Bronchial epithelial cell (primary cell): ENCODE measurements at regions not wholly inside any gene's neighbourhood (a gene's known extent, or its start where the extent isn't known, plus 50 kb on each side); places are given as distances from the start of the nearest gene placed in this dataset.
A peak's percentile ranks its signal among the peaks of the same experiment; 100 is the strongest.

Experiments used
- DNase-seq: peaks from one replicate; pipeline ENCODE4 v3.0.0-alpha.2; 2010; ENCODE audit warnings: low read depth
- FAIRE-seq: peaks from 2 replicates; lab custom pipeline; 2011; peaks lifted over from hg19 to GRCh38; lab: Jason Lieb, UNC
- H3K27me3 ChIP-seq: 2 replicates; pipeline ENCODE4 v1.5.1; 2011; ENCODE audit warnings: low read length; ENCODE audit not compliant: control insufficient read depth, insufficient read depth
- H3K36me3 ChIP-seq: 2 replicates; pipeline ENCODE4 v1.5.1; 2011; ENCODE audit warnings: low read length; ENCODE audit not compliant: control insufficient read depth, insufficient read depth
- H3K4me3 ChIP-seq: 2 replicates; pipeline ENCODE4 v1.5.1; 2011; ENCODE audit warnings: mild to moderate bottlenecking, low read depth, low read length, control low read depth
- CTCF ChIP-seq: IDR thresholded peaks from 2 replicates; pipeline ENCODE4 v1.5.1; 2011; ENCODE audit warnings: mild to moderate bottlenecking, moderate library complexity, low read length, control low read depth, inconsistent platforms; ENCODE audit not compliant: insufficient read depth, severe bottlenecking

- FAIRE-seq (no peak), DNase-seq (peak; percentile 93)
- Histone ChIP-seq H3K36me3 (no peaks in the 10 kb centered on the region), H3K4me3 (no peak overlapping the region), H3K27me3 (no peaks in the 10 kb centered on the region)
- peak; percentile 14 for TF ChIP-seq CTCF
Measured at GRCh38 chr11:25970726-25971508, 361.0 kb upstream of the ANO3 start.

- no peaks in the 10 kb centered on the region for H3K36me3 ChIP-seq
- FAIRE-seq (no peak), DNase-seq (no peak)
- no peak overlapping the region for H3K4me3 ChIP-seq
- H3K27me3 ChIP-seq: no peaks in the 10 kb centered on the region
- no peak for TF ChIP-seq CTCF
Measured at GRCh38 chr11:25980091-25980490, 351.8 kb upstream of the ANO3 start.

- TF ChIP-seq CTCF: peak; percentile 47
- no peak overlapping the region for H3K4me3 ChIP-seq
- FAIRE-seq (no peak), DNase-seq (peak; percentile 72)
- no peaks in the 10 kb centered on the region for H3K36me3 ChIP-seq
- no peaks in the 10 kb centered on the region for H3K27me3 ChIP-seq
Measured at GRCh38 chr11:25981998-25982397, 349.9 kb upstream of the ANO3 start.

GRCh38 chr11:25983280-25983679 is 348.6 kb upstream of the ANO3 start:
- Histone ChIP-seq H3K4me3 (no peak overlapping the region), H3K27me3 (no peaks in the 10 kb centered on the region), H3K36me3 (no peaks in the 10 kb centered on the region)
- DNase-seq (no peak), FAIRE-seq (no peak)
- no peak for TF ChIP-seq CTCF

GRCh38 chr11:25988178-25988577 is 343.8 kb upstream of the ANO3 start:
- FAIRE-seq (no peak), DNase-seq (no peak)
- TF ChIP-seq CTCF: no peak
- Histone ChIP-seq H3K36me3 (no peaks in the 10 kb centered on the region), H3K4me3 (no peak overlapping the region), H3K27me3 (no peaks in the 10 kb centered on the region)

- no peak overlapping the region for H3K4me3 ChIP-seq
- H3K36me3 ChIP-seq: no peaks in the 10 kb centered on the region
- DNase-seq (no peak), FAIRE-seq (no peak)
- no peak for TF ChIP-seq CTCF
- H3K27me3 ChIP-seq: no peaks in the 10 kb centered on the region
Measured at GRCh38 chr11:25990406-25990805, 341.5 kb upstream of the ANO3 start.
